Esophagus muscularis mucosa (tissue), 3 donors: ENCODE measurements at regions not wholly inside any gene's neighbourhood (a gene's known extent, or its start where the extent isn't known, plus 50 kb on each side); places are given as distances from the start of the nearest gene placed in this dataset.

Experiments used
- POLR2A ChIP-seq: fragments of 450-650 bp; IDR thresholded peaks from one replicate; pipeline ENCODE4 v1.6.1; 2017; ENCODE audit warnings: antibody characterized with exemption, moderate library complexity, mild to moderate bottlenecking, low read depth
- POLR2AphosphoS5 ChIP-seq, 2 donors: sonication (generic); formaldehyde crosslinking; IDR thresholded peaks; one replicate each; pipeline ENCODE4 v1.6.1; 2017; ENCODE audit warnings: antibody characterized with exemption in 2 of 2
- TF ChIP-seq, protein P1 (sequence below), 3 experiments: fragments of 200-600 bp in 2 of 3; fragments of 450-650 bp in 1 of 3; sonication (generic) in 2 of 3; IDR thresholded peaks; one replicate each; pipeline ENCODE4 v1.5.1; 2017 to 2019; ENCODE audit warnings: antibody characterized with exemption in 3 of 3, mild to moderate bottlenecking in 2 of 3, moderate library complexity in 1 of 3

DNA sequence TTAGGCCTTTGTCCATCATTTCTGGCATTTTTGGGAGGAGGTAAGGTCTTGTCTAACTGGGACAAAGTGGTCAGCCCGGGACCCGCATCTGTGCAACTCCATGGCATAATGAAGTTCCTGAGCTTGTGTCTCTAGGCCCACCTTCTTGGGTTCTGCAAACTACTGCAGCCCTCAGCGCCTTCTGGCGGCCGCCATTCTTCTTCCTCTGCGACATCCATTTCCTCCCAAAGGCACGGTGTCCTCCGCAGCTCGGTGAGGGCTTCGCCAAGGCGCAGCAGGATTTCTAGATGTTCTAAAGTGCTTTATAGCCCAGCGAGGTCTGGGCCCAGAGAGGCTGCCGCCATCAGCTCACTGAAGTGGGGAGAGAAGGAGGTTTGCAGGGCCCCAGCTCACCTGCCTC lies 134.4 kb upstream of the OR4E1 start:
- TF ChIP-seq POLR2A, result no peak
- TF ChIP-seq, protein P1, sequence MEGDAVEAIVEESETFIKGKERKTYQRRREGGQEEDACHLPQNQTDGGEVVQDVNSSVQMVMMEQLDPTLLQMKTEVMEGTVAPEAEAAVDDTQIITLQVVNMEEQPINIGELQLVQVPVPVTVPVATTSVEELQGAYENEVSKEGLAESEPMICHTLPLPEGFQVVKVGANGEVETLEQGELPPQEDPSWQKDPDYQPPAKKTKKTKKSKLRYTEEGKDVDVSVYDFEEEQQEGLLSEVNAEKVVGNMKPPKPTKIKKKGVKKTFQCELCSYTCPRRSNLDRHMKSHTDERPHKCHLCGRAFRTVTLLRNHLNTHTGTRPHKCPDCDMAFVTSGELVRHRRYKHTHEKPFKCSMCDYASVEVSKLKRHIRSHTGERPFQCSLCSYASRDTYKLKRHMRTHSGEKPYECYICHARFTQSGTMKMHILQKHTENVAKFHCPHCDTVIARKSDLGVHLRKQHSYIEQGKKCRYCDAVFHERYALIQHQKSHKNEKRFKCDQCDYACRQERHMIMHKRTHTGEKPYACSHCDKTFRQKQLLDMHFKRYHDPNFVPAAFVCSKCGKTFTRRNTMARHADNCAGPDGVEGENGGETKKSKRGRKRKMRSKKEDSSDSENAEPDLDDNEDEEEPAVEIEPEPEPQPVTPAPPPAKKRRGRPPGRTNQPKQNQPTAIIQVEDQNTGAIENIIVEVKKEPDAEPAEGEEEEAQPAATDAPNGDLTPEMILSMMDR (IDR thresholded peaks at IDR 0.05), result no peak
- TF ChIP-seq POLR2AphosphoS5 (IDR thresholded peaks at IDR 0.05), result no peak
